NCI-H2196 (cell line): ENCODE measurements at regions not wholly inside any gene's neighbourhood (a gene's known extent, or its start where the extent isn't known, plus 50 kb on each side); places are given as distances from the start of the nearest gene placed in this dataset.
"Not testable (repeated sequence)": the region's sequence is repeated elsewhere in the genome, so short reads cannot be mapped to it uniquely, and the experiment has no call there.

Source experiments
- DNase-seq: peaks from one replicate; lab custom pipeline; 2025; ENCODE audit not compliant: unreplicated experiment; lab: John Stamatoyannopoulos, UW

- no peak for DNase-seq
Measured at GRCh38 chr12:97784904-97785303, 322.3 kb downstream of the RMST start.

GRCh38 chr12:97790281-97790680 lies 327.7 kb downstream of the RMST start:
- no peak for DNase-seq

- DNase-seq = no peak
Measured at GRCh38 chr12:97797473-97797872, 334.9 kb downstream of the RMST start.

- DNase-seq = no peak
Measured at GRCh38 chr12:97800561-97800960, 338.0 kb downstream of the RMST start.

- no peak for DNase-seq
Measured at GRCh38 chr12:97801471-97802059, 339.0 kb downstream of the RMST start.

GRCh38 chr12:97805146-97805545 lies 342.5 kb downstream of the RMST start:
- no peak for DNase-seq

GRCh38 chr12:97813301-97813700 lies 350.7 kb downstream of the RMST start:
- DNase-seq = no peak

GRCh38 chr12:97821806-97822205 lies 359.2 kb downstream of the RMST start:
- no peak for DNase-seq

- no peak for DNase-seq
Measured at GRCh38 chr12:97835541-97835940, 372.9 kb downstream of the RMST start.

- peak; percentile 28 for DNase-seq
Measured at GRCh38 chr12:97837401-97837800, 374.8 kb downstream of the RMST start.

GRCh38 chr12:97848051-97848450 lies 385.4 kb downstream of the RMST start:
- no peak for DNase-seq

GRCh38 chr12:97854477-97854876 lies 391.9 kb downstream of the RMST start:
- no peak for DNase-seq

GRCh38 chr12:97862072-97862471 lies 399.5 kb downstream of the RMST start:
- no peak for DNase-seq

GRCh38 chr12:97875064-97875463 lies 412.5 kb downstream of the RMST start:
- no peak for DNase-seq

GRCh38 chr12:97876780-97877179 lies 414.2 kb downstream of the RMST start:
- no peak for DNase-seq

- DNase-seq = no peak
Measured at GRCh38 chr12:97877404-97877803, 414.8 kb downstream of the RMST start.

- no peak for DNase-seq
Measured at GRCh38 chr12:97886511-97887176, 424.0 kb downstream of the RMST start.

GRCh38 chr12:97897881-97898280 lies 435.3 kb downstream of the RMST start:
- not testable (repeated sequence) for DNase-seq

- no peak for DNase-seq
Measured at GRCh38 chr12:97899529-97899928, 436.9 kb downstream of the RMST start.

GRCh38 chr12:97899956-97900355 lies 437.4 kb downstream of the RMST start:
- DNase-seq = no peak

GRCh38 chr12:97903356-97903755 lies 440.8 kb downstream of the RMST start:
- DNase-seq = no peak

GRCh38 chr12:97907504-97907903 lies 444.9 kb downstream of the RMST start:
- DNase-seq = no peak

GRCh38 chr12:97910559-97910958 lies 448.0 kb downstream of the RMST start:
- DNase-seq = no peak
